Cerebellar nuclear complex (tissue), 1 donor: ENCODE measurements at regions not wholly inside any gene's neighbourhood (a gene's known extent, or its start where the extent isn't known, plus 50 kb on each side); places are given as distances from the start of the nearest gene placed in this dataset.
"Not testable (repeated sequence)": the region's sequence is repeated elsewhere in the genome, so short reads cannot be mapped to it uniquely, and the experiment has no call there.

Source experiments
- DNase-seq, 2 experiments: peaks; one replicate each; lab custom pipeline; 2025; lab: John Stamatoyannopoulos, UW

- no peak for DNase-seq
Observed at GRCh38 chr5:164498438-164498837, 993.0 kb downstream of the MAT2B start.

GRCh38 chr5:164500856-164501255 lies 995.4 kb downstream of the MAT2B start:
- no peak for DNase-seq

- DNase-seq: no peak
Observed at GRCh38 chr5:164501344-164501743, 995.9 kb downstream of the MAT2B start.

DNA sequence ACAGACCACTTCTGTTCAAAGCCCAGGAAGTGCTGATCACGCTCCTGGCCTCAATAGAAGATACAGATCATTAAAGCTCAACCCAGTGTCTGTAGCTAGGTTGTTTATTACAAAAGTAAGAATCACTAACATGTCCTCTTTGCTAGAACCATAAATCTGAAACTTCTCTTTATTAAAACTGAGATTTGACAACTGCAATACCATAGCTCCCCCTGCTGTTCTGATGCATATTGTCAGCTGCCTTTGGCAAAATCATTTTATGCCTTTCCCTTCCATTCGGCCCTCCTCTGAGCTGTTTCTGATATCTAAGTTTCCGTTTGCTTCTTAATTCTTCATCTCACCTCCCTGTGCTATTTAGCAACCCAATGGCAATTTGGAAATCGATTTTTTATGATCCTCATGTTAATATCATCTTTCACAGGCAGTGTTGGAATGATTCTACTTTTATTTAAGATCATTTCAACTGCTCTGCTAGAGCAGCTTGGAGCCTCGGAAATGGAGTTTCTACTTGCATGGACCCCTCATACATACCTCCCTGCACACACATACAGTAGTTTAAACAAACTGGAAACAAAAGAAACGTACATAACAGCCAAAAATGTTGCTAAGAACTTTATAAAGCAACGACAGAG lies 998.8 kb downstream of the MAT2B start:
- DNase-seq: no peak

DNA sequence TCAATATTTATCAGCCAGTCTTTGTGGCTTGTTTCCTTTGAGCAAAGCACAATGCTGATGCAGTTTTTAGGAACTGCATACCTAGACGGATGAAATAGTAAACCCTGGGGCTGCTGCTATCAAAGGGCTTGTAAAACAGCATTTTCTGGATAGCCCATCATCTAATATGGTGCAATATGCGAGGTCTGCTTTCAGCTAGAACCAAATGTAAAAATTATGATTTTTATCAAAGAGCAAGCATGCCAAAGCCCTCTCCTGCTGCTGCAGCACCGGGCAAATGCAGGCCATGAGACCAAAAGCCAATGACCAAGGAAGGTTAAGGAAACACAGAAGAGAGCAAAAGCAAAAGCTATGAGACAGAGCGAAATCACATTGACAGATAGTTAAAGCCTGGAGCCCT lies 1000.4 kb downstream of the MAT2B start:
- DNase-seq: no peak

DNA sequence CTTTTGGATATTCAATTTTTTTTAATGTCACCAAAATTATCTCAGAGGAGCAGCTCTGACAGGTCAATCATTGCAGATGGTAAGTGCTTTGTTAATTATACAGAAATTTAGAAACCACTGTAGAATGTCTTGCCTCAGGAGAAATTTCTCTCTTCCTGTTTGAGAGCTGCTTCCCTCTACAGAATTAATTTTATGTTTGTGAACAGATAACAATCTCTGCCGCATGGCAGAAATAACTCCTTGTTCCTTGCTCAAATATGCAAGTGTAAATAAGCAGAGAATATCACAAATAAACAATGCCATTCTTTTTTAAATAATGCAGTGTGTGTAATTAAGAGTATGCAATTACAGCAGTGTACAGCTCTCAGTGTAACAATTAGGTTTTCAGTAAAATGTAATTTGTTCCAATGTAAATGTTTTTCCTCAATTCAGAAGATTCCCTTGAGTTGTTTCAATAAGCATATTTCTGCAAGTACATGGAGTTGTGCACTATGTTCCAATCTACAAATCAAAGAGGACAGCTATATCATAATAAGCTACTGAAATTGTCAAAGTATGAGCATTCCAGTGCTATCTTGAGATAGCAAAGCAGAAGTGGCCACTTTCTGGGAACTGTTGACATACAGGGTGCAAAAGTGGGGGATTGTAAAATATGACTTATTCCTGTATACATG lies 1012.8 kb downstream of the MAT2B start:
- DNase-seq: no peak

DNA sequence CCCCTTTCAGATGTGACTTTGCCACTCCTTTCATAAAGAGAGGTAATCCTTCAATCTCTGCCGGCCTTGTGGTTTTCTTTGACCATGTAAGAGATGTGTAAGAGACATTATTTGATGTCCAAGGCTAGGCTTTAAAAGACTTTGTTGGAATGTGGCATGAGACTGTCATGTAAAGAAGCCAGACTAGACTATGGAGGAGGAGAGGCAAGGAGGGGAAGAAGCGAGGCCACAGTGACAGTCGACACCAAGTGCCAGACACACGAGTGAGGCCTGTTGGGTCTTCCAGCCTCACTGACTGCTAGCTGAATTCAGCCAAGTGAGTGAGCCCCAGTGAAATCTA lies 1013.3 kb downstream of the MAT2B start:
- no peak for DNase-seq

DNA sequence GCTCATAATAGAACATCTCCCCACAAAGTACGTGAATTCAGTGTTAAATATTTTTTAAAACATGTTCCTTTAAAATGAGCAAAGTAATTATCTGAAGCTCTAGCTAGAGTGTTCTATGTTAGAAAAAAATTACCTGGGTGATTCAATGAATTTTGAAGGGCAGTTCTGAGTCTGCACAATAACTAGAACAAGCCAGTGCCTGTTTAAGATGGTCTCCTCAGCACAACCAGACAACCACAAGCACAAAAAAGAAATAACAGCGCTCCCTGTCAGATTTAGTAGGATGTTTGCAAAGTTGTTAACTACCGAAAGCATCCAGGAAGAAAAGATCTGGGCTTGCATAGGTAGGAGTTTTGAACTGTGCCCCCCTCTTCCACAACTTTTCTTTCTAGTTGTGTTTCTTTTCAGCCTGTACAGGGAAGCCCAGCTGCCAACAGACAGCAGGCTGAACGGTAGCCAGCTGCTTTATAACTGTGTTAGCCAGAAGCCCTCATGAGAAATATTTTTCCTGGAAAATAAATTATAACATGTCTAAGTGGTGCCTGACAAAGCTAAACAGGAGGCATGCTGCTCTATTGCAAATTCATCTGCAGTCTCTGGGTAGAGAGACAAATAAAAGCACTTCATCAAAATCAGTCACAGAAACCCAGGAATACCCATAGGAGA lies 1026.9 kb downstream of the MAT2B start:
- no peak for DNase-seq

DNA sequence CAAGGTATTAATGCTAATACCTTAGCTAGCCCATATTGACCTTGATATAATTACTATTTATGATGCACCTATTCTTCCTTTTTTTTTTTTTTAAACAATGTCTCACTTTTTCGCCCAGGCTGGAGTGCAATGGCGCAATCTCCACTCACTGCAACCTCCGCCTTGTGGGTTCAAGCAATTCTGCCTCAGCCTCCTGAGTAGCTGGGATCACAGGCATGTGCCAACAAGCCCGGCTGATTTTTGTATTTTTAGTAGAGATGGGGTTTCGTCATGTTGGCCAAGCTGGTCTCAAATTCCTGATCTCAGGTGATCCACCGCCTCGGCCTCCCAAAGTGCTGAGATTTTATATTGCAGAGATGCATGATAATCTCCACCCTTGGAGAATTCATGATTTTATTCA lies 1028.0 kb downstream of the MAT2B start:
- DNase-seq: not testable (repeated sequence)

- DNase-seq: no peak
Observed at GRCh38 chr5:164540174-164540573, 1034.8 kb downstream of the MAT2B start.

- no peak for DNase-seq
Observed at GRCh38 chr5:164545507-164545906, 1040.1 kb downstream of the MAT2B start.

DNA sequence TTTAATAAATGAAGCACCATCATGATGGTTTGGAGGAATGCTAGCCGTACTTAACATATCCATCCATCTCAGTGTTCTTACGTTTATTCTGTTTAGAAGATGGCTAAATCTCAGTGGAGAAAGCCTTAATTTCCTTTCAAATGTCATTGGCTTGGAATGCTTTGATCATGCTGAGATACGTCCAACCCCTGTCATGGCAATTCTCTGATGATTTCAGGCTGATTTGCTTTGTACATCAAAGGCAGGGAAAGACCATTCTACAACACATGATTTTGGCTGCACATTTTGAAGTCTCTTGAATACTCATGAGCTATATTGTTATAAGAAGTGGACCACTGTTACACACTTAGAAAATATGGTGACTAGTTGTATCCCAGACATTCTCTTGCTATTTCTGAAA lies 1048.4 kb downstream of the MAT2B start:
- DNase-seq: no peak

- no peak for DNase-seq
Observed at GRCh38 chr5:164555809-164556208, 1050.4 kb downstream of the MAT2B start.

DNA sequence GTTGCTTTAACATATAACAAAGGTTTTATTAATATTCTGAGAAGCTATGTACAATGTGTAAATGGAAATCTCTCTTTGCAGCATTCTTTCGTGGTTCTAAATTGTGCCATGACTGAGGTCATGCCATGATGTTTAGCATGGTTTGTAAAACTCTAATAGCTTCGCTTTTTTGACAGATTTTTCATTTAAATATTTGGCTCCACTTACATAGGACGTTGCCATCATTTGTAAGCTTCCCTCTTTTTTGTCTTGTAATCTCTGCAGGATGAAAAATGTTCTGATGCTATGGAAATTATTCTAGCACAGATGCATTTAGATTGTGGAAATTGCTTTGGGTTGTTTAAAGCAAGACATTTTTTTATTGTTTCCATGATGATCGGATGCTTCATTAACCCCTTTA lies 1054.8 kb downstream of the MAT2B start:
- DNase-seq: no peak

DNA sequence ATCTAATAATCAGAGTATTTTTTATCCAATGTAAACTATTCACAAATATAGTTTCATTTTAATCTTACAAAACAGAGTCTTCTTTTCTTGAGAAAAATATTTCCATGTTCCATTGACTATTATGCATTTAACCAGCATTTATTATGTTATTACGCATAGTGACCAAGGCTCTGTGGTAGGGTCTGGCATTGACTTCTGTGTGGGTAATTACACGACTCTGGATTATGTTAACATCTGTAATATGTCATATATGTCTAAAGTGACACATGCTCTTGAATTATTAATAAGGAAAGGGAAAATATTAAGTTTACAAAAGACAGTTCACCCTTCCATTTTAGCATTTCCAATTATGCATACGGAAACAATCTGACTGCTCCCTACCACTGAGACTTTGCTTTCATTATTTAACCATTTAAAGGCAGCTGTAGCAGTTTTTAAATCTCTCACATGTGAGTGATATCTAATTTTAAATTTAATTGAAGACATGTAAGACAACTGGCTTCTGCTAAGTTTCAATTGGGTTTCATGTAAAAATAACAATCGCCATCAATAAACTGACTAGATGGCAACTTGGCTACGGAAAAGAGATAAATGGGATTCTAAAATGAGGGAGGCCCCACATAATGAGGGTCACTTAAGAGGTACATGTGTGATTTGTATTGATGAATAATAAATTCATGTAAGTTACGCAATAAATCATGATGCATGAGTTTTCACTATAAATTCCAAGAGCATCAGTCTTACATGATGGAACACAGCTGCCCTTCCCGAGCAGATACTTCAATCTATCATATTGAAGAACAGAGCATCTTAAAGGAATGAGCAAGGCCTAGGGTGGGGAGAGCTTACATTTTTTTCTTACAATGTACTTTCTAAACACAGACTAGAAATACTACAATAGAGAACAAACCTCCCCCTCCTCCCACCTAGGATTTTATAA lies 1056.8 kb downstream of the MAT2B start:
- no peak for DNase-seq

DNA sequence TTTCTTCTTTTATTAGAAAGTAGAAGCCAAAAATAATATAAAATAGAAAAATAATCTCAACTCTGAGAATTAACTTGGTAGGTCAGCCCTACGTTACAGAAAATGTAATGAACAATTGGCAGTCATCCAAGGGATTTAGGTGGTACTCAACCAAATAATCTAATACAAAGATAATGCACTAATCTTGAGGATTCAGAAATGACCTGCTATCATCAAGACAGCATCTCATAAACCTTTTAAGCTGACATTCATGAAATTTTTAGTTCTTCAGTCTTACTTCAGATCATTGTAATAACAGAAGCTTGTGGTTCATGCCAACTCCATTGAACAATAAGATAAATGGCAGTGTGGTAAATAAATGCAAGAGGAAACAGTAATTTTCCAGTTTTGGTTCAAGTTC lies 1058.0 kb downstream of the MAT2B start:
- DNase-seq: no peak

- DNase-seq: no peak
Observed at GRCh38 chr5:164573397-164573796, 1068.0 kb downstream of the MAT2B start.

- DNase-seq: no peak
Observed at GRCh38 chr5:164577201-164577600, 1071.8 kb downstream of the MAT2B start.

- DNase-seq: no peak
Observed at GRCh38 chr5:164577742-164578141, 1072.3 kb downstream of the MAT2B start.

GRCh38 chr5:164578401-164578800 lies 1073.0 kb downstream of the MAT2B start:
- no peak for DNase-seq

- no peak for DNase-seq
Observed at GRCh38 chr5:164578911-164579310, 1073.5 kb downstream of the MAT2B start.

DNA sequence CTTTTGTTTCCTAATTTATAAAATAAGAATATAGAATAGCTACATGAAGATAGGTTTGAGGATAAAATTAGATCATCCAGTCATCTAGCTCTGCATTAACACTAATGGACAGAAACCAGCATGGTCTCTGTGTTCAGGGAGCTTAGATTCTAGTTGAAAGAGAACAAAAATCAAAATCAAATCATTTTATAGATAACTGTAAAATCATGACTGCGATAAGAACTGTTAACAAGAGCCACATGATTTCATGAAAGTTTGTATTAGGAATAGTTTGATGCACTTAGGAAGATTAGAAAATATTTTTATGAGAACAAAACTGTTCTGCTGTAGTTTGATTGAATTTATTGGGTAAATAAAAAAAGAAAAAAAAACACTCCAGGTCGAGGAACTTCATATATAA lies 1074.7 kb downstream of the MAT2B start:
- DNase-seq: no peak
